Neuronal stem cell (in vitro differentiated cells): ENCODE measurements at regions not wholly inside any gene's neighbourhood (a gene's known extent, or its start where the extent isn't known, plus 50 kb on each side); places are given as distances from the start of the nearest gene placed in this dataset.

ENCODE experiments used
- DNase-seq: peaks from one replicate; pipeline ENCODE4 v3.0.0-alpha.2; 2013; ENCODE audit warnings: low spot score
- H2AFZ ChIP-seq: one replicate; pipeline ENCODE4 v1.6.1; 2013; ENCODE audit warnings: mild to moderate bottlenecking, low read length, inconsistent platforms
- H2AK5ac ChIP-seq: 2 replicates; pipeline ENCODE4 v1.6.1; 2013; ENCODE audit warnings: low read depth, mild to moderate bottlenecking, inconsistent platforms, low read length, moderate library complexity, mixed read lengths
- H2BK120ac ChIP-seq: 2 replicates; pipeline ENCODE4 v1.6.1; 2013; ENCODE audit warnings: low read depth, mild to moderate bottlenecking, inconsistent platforms, low read length, moderate library complexity, mixed read lengths
- H2BK12ac ChIP-seq: one replicate; pipeline ENCODE4 v1.6.1; 2013; ENCODE audit warnings: low read length, inconsistent platforms
- H2BK15ac ChIP-seq: 2 replicates; pipeline ENCODE4 v1.6.1; 2013; ENCODE audit warnings: mild to moderate bottlenecking, low read length, inconsistent platforms, mixed read lengths
- H2BK5ac ChIP-seq: one replicate; pipeline ENCODE4 v1.6.1; 2013; ENCODE audit warnings: inconsistent platforms, mild to moderate bottlenecking, low read length, moderate library complexity
- H3K14ac ChIP-seq: one replicate; pipeline ENCODE4 v1.6.1; 2013; ENCODE audit warnings: low read length, inconsistent platforms
- H3K18ac ChIP-seq: 2 replicates; pipeline ENCODE4 v1.6.1; 2013; ENCODE audit warnings: low read length, inconsistent platforms
- H3K23ac ChIP-seq: 2 replicates; pipeline ENCODE4 v1.6.1; 2013; ENCODE audit warnings: low read depth, mild to moderate bottlenecking, mixed read lengths, low read length, inconsistent platforms; ENCODE audit not compliant: poor library complexity
- H3K27ac ChIP-seq: replicated peaks from 3 replicates; pipeline ENCODE4 v1.5.1; 2013; ENCODE audit warnings: low read length, inconsistent platforms
- H3K27me3 ChIP-seq, 3 experiments: 2 replicates each; pipeline ENCODE4 v1.6.1; 2013; ENCODE audit warnings: low read length in 3 of 3, mild to moderate bottlenecking in 2 of 3, inconsistent platforms in 1 of 3, low read depth in 1 of 3, mixed read lengths in 1 of 3, moderate library complexity in 1 of 3; ENCODE audit not compliant: control insufficient read depth in 3 of 3, insufficient read depth in 3 of 3
- H3K36me3 ChIP-seq, 2 donors: replicated peaks in 1 of 2; 2 replicates each; pipeline ENCODE4 v1.6.1; 2013; ENCODE audit warnings: low read length in 2 of 2; ENCODE audit not compliant: control insufficient read depth in 2 of 2, insufficient read depth in 2 of 2
- H3K4ac ChIP-seq: 2 replicates; pipeline ENCODE4 v1.6.1; 2013; ENCODE audit warnings: inconsistent platforms, mild to moderate bottlenecking, low read length, moderate library complexity
- H3K4me1 ChIP-seq, 2 donors: 1 replicate in 1 of 2; 2 replicates in 1 of 2; pipeline ENCODE4 v1.6.1; 2013; ENCODE audit warnings: low read length in 2 of 2, low read depth in 1 of 2; ENCODE audit not compliant: control insufficient read depth in 2 of 2, insufficient read depth in 1 of 2
- H3K4me2 ChIP-seq: one replicate; pipeline ENCODE4 v1.6.1; 2013; ENCODE audit warnings: mild to moderate bottlenecking, low read length, inconsistent platforms; ENCODE audit not compliant: insufficient read depth, poor library complexity, severe bottlenecking
- H3K4me3 ChIP-seq, 2 donors: 2 replicates each; pipeline ENCODE4 v1.5.1; 2013; ENCODE audit warnings: low read length in 2 of 2, mild to moderate bottlenecking in 2 of 2, inconsistent platforms in 1 of 2, moderate library complexity in 1 of 2
- H3K79me1 ChIP-seq: one replicate; pipeline ENCODE4 v1.6.1; 2013; ENCODE audit warnings: low read depth, mild to moderate bottlenecking, inconsistent platforms, low read length, moderate library complexity
- H3K9ac ChIP-seq: one replicate; pipeline ENCODE4 v1.6.1; 2013; ENCODE audit warnings: mild to moderate bottlenecking, low read depth, low read length, inconsistent platforms; ENCODE audit not compliant: poor library complexity
- H3K9me3 ChIP-seq, 2 donors: replicated peaks in 1 of 2; 2 replicates each; pipeline versions ENCODE3 to v1.6.1; 2013; ENCODE audit warnings: low read length in 2 of 2, mild to moderate bottlenecking in 2 of 2, inconsistent platforms in 1 of 2, low read depth in 1 of 2, mixed read lengths in 1 of 2, moderate library complexity in 1 of 2; ENCODE audit not compliant: control insufficient read depth in 2 of 2, insufficient read depth in 1 of 2
- H4K8ac ChIP-seq: one replicate; pipeline ENCODE4 v1.6.1; 2013; ENCODE audit warnings: low read depth, mild to moderate bottlenecking, inconsistent platforms, low read length, moderate library complexity
- H4K91ac ChIP-seq: one replicate; pipeline ENCODE4 v1.6.1; 2013; ENCODE audit warnings: low read length, low read depth, mild to moderate bottlenecking, inconsistent platforms; ENCODE audit not compliant: poor library complexity
- WGBS, 2 donors: extraction: QIAGEN DNeasy Blood & Tissue Kit; methylation state at CpG; one replicate each; pipeline ENCODE4 v1.1.7; 2013; ENCODE audit warnings: missing lambda C conversion rate in 2 of 2, mixed read lengths in 1 of 2; ENCODE audit not compliant: insufficient read length in 2 of 2, insufficient replicate concordance in 1 of 2; ENCODE audit errors: extremely low coverage in 2 of 2; 5-methylcytosine and 5-hydroxymethylcytosine counted together

DNA sequence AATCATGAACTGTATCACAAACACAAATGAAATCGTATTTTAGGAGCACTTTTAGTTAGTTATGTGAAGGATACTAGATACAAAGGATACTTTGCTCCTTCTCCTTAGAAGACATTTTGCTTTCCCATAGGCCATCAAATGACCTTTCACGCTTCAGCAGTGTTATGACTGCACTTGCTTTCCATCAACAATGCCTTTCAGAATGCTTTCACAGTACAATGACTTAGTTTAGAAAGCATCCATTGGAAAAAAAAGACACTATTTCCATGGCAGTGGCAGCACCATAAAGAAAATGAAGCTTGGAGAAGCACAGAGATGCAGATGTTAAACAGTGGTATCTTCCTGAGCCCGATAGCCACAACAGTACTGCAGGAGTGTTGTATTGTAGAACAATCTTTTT lies 203.9 kb downstream of the PCSK1 start:
- Histone ChIP-seq H3K14ac (no peak overlapping the region), H2BK5ac (no peak overlapping the region), H4K91ac (no peak overlapping the region), H3K4me3 (no peak overlapping the region), H3K9ac (no peak overlapping the region), H3K4me1 (peaks cover 2 to 15% of the 10 kb centered on the region in 2 donors), H2BK15ac (no peak overlapping the region), H3K4ac (no peak overlapping the region), H2AK5ac (no peak overlapping the region), H3K18ac (no peak overlapping the region), H3K79me1 (no peaks in the 10 kb centered on the region), H2AFZ (peak overlapping the region; percentile 18), H2BK120ac (no peak overlapping the region), H3K4me2 (no peak overlapping the region), H3K23ac (no peak overlapping the region), H2BK12ac (no peak overlapping the region), H3K27ac (no peak overlapping the region), H4K8ac (no peak overlapping the region), H3K27me3 (no peaks in the 10 kb centered on the region), H3K36me3 (no peaks in the 10 kb centered on the region), H3K9me3 (no peaks in the 10 kb centered on the region)
- no peak for DNase-seq
- WGBS, 2 donors = no CpG with 5 or more reads among the region's 3 CpGs

DNA sequence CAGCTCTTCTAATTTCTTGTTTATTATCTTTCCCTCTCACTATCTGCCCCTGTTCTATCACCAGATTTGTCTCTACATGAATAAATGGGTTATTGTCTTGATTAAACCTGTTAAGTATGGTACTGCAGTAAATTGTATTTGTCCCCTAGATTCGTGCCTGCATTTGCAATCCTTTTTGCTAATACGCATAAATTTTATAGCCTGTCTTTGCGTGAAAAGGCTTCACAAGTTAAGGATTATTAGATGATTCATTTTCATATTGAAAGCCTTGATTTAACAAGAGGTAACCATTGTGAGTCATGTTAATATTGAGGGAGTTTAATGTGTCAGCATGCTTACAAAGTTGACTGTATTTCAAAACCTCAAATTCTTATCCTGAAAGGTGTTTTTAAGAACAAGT lies 204.6 kb downstream of the PCSK1 start:
- Histone ChIP-seq H2BK12ac (no peak overlapping the region), H3K9ac (no peak overlapping the region), H2BK5ac (no peak overlapping the region), H3K27ac (no peak overlapping the region), H3K9me3 (no peaks in the 10 kb centered on the region), H3K4me3 (no peak overlapping the region), H4K8ac (no peak overlapping the region), H2AFZ (peak overlapping the region; percentile 44), H3K4ac (no peak overlapping the region), H3K18ac (no peak overlapping the region), H3K4me1 (peaks cover 2 to 15% of the 10 kb centered on the region in 2 donors), H2BK15ac (no peak overlapping the region), H3K14ac (no peak overlapping the region), H2AK5ac (no peak overlapping the region), H3K36me3 (no peaks in the 10 kb centered on the region), H4K91ac (no peak overlapping the region), H3K4me2 (no peak overlapping the region), H3K79me1 (no peaks in the 10 kb centered on the region), H3K23ac (no peak overlapping the region), H3K27me3 (no peaks in the 10 kb centered on the region), H2BK120ac (no peak overlapping the region)
- DNase-seq = no peak
- no CpG with 5 or more reads among the region's 3 CpGs for WGBS, 2 donors

GRCh38 chr5:96227957-96228356 lies 205.1 kb downstream of the PCSK1 start:
- Histone ChIP-seq H3K36me3 (no peaks in the 10 kb centered on the region), H3K4me1 (peaks cover 2 to 15% of the 10 kb centered on the region in 2 donors), H3K9me3 (no peaks in the 10 kb centered on the region), H3K4me2 (no peak overlapping the region), H3K18ac (no peak overlapping the region), H3K23ac (no peak overlapping the region), H3K9ac (no peak overlapping the region), H3K4me3 (no peak overlapping the region), H2BK12ac (no peak overlapping the region), H2AFZ (peak overlapping the region; percentile 44), H4K8ac (no peak overlapping the region), H3K14ac (no peak overlapping the region), H2BK120ac (no peak overlapping the region), H3K27ac (no peak overlapping the region), H2BK15ac (no peak overlapping the region), H4K91ac (no peak overlapping the region), H2AK5ac (no peak overlapping the region), H2BK5ac (no peak overlapping the region), H3K4ac (no peak overlapping the region), H3K79me1 (no peaks in the 10 kb centered on the region), H3K27me3 (no peaks in the 10 kb centered on the region)
- no peak for DNase-seq
- WGBS, 2 donors = no CpG with 5 or more reads among the region's 4 CpGs

GRCh38 chr5:96226941-96227552 lies 206.0 kb downstream of the PCSK1 start:
- DNase-seq = no peak
- Histone ChIP-seq H3K36me3 (no peaks in the 10 kb centered on the region), H3K18ac (no peak overlapping the region), H3K4me1 (peaks cover 2 to 15% of the 10 kb centered on the region in 2 donors), H4K91ac (no peak overlapping the region), H3K4me3 (no peak overlapping the region), H3K9ac (no peak overlapping the region), H3K27me3 (no peaks in the 10 kb centered on the region), H3K27ac (no peak overlapping the region), H3K14ac (no peak overlapping the region), H2AK5ac (no peak overlapping the region), H3K4me2 (no peak overlapping the region), H2AFZ (peak overlapping the region; percentile 44), H4K8ac (no peak overlapping the region), H2BK5ac (no peak overlapping the region), H2BK15ac (no peak overlapping the region), H3K23ac (no peak overlapping the region), H3K9me3 (no peaks in the 10 kb centered on the region), H2BK12ac (no peak overlapping the region), H3K79me1 (no peaks in the 10 kb centered on the region), H3K4ac (no peak overlapping the region), H2BK120ac (no peak overlapping the region)
- no CpG with 5 or more reads among the region's 6 CpGs for whole genome bisulfite sequencing, 2 donors
